ENCODE measurements at regions not wholly inside any gene's neighbourhood (a gene's known extent, or its start where the extent isn't known, plus 50 kb on each side); places are given as distances from the start of the nearest gene placed in this dataset.

DNA sequence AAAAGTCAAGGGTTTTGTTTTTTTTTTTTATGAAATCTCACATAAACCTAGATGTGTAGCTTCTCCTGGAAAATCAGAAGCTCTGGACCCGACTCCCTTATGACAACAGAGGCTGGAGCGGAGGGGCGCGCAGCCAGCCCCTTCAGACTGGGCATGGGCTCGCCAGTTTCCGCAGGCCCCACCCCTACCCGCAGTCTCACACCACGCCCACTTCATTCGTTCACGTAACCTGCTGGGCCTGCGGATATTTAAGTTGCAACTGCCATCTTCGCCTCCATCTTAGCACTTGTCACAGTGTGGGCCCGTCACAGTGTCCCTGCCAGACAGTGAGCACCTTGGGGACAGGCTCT lies 111.7 kb upstream of the PTPN1 start:
- no peak for DNase-seq (ENCODE audit: insufficient read length)
- no peak for FAIRE-seq
- TF ChIP-seq TAF1 (IDR thresholded peaks at IDR 0.05; ENCODE audit: borderline replicate concordance, low read depth, low read length) (no peak), POLR2A (IDR thresholded peaks at IDR 0.05; ENCODE audit: low read depth, low read length) (no peak), POLR2AphosphoS5 (IDR thresholded peaks at IDR 0.05; ENCODE audit: low read depth, low read length) (no peak)

DNA sequence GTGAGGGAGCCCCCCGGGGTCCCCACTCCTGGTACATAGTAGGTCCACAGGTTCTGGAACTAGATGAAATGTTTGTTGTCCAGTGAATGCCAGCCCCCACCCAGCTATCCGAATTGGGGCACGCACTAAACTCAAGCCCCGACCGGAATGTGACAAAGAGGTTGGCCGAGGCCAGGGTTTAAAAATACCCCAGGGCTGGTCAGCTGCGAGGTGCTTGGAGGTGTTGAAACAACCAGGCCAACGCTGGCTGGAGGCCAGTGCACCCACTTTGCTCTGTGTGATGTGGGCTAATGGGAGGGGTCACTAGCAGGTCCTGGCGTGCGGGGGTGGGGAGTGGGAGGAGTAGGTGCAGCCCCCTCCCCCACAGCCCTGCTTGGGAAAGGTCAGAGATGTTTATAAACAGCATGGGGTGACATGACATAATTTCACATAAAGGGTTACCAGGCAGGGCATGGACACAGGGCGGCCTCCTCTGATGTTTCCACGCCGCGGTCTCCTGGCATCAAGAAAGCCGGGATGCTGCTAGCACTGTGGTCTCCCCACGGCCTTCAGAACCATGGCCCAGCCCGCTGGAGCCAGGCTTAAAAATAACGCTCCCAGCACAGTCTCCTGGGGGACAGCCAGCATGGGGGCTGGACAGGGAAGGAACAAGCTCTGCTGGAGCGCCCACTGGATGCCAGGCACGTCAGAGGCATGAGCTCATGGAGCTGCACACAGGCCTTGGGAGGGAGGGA lies 111.2 kb upstream of the PTPN1 start:
- no peak for FAIRE-seq
- no peak for DNase-seq (ENCODE audit: insufficient read length)
- no peak for TF ChIP-seq POLR2A (IDR thresholded peaks at IDR 0.05; ENCODE audit: low read depth, low read length)
- TF ChIP-seq TAF1 (IDR thresholded peaks at IDR 0.05; ENCODE audit: borderline replicate concordance, low read depth, low read length): no peak
- no peak for TF ChIP-seq POLR2AphosphoS5 (IDR thresholded peaks at IDR 0.05; ENCODE audit: low read depth, low read length)

DNA sequence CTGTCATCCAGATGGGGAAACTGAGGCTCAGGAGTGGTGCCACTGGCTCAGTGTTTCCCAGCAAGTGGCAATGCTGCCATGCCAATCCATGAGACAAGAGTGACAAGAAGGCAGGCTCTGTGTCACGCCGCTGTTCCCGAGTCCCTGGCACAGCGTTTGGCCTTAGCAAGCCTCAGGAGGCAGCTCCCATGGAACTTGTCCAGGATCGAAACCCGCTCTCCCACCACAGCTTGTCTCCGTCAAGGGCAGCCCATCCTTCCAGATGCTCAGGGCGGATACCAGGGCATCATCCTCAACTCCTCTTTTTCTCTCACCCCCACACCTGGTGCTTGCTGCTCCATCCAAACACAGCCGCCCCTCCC lies 110.6 kb upstream of the PTPN1 start:
- no peak for TF ChIP-seq POLR2AphosphoS5 (IDR thresholded peaks at IDR 0.05; ENCODE audit: low read depth, low read length)
- TF ChIP-seq POLR2A (IDR thresholded peaks at IDR 0.05; ENCODE audit: low read depth, low read length): no peak
- no peak for TF ChIP-seq TAF1 (IDR thresholded peaks at IDR 0.05; ENCODE audit: borderline replicate concordance, low read depth, low read length)
- DNase-seq (ENCODE audit: insufficient read length) (no peak), FAIRE-seq (no peak)

DNA sequence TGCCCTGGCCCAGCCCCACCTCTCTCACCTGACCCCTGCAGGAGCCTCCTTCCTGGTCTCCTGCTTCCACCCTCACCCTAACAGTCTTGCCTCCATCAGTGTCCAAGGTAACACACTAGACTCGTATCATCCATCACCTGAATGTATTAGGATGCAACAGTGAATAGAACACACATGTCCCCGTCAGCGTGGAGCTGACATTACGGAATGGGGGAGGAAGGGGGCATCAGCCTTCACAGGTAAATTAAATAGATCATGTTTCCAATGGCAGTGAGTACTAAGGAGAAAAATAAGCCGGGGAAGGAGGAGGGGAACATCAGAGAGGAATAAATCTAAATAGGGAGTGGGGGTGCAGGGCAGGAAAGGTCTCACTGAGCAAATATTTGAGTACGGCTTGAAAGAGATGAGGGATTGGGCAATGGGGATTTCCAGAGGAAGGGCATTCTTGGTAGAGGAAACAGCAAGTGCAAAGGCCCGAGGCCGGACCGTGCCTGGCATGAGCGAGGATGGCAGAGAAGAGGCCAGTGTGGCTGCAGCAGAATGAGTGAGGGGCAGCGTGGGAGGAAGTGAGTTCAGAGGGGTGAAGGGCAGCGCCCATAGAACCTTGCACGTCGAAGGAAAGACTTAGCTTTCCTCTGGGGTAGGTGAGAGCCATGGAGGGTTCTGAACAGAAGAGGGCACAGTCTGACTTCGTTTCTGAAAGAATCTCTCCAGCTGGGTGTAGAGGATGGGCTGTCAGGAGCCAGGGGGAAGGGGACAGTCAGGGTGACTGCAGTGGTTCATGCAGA lies 110.1 kb upstream of the PTPN1 start:
- no peak for DNase-seq (ENCODE audit: insufficient read length)
- no peak for TF ChIP-seq POLR2AphosphoS5 (IDR thresholded peaks at IDR 0.05; ENCODE audit: low read depth, low read length)
- no peak for TF ChIP-seq TAF1 (IDR thresholded peaks at IDR 0.05; ENCODE audit: borderline replicate concordance, low read depth, low read length)
- no peak for TF ChIP-seq POLR2A (IDR thresholded peaks at IDR 0.05; ENCODE audit: low read depth, low read length)
- no peak for FAIRE-seq

DNA sequence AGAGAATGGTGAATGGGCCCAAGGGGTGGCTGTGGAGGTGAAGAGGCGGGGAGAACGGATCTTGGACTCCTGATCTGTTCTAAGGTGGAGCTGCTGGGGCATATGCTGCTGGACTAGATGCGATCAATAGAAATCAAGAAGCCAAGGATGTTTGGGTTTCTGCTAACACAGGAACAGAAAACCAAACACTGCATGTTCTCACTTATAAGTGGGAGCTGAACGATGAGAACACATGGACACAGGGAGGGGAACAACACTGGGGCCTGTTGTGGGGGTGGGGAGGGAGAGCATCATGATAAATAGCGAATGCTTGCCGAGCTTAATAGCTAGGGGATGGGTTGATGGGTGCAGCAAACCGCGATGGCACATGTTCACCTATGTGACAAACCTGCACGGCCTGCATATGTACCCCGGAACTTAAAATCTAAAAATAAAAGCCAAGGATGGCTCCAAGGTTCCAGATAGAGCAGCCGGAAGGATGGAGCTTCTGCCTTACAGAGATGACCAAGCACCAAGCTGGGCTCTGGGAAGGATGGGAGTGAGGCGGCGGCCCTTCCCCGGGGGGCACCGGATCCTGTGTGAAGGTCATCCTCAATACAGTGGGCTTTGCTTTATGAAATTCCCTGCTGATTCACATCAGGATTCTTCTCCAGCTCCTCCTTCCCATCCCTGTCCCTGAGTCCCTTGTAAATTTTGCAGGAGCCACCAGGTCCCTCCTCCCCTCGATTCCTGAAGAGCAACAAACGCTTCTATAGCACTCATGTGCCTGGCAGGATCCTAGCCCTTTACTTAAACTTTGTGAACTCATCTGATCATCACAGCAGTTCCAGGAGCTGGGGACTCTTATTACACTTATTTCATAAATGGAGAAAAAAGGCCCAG lies 109.2 kb upstream of the PTPN1 start:
- no peak for DNase-seq (ENCODE audit: insufficient read length)
- no peak for TF ChIP-seq TAF1 (IDR thresholded peaks at IDR 0.05; ENCODE audit: borderline replicate concordance, low read depth, low read length)
- TF ChIP-seq POLR2A (IDR thresholded peaks at IDR 0.05; ENCODE audit: low read depth, low read length): no peak
- no peak for TF ChIP-seq POLR2AphosphoS5 (IDR thresholded peaks at IDR 0.05; ENCODE audit: low read depth, low read length)
- no peak for FAIRE-seq

DNA sequence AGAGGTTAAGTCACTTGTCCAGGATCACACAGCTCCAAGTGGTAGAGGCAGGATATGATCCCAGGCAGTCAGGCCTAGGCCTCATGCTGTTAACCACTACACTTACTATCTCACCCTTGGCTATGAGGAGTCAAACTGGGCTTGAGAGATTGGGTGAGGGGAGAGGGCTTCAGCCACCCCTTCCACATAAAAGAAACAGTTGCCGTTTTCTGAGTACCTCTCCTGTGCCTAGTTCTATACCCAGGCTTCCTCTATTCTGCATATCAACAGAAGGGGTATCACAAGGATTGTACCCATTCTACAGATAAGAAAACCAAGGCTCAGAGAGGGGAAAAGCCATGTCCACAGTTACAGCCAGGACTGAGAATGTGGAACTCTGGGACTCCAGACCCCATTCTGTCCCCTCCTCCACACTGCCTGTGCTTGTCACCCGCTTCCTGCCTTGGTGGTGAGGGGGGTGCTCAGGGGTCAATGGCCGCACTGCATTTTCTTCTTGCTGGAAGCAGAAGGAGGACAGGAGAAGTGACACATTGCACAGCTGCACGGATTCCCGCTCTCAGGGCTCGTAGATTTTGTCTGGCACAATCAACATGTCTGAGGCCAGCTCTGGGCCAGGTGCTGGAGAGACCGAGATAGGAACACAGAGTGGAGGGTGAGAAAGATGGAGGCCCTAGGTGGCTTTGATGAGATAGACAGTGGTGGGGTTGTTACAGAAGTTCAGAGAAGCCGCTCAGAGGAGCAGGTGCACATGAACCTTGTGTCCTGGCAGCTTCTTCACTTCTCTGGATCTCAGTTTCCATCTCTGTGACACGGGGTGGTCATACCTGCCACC lies 108.4 kb upstream of the PTPN1 start:
- no peak for DNase-seq (ENCODE audit: insufficient read length)
- no peak for TF ChIP-seq TAF1 (IDR thresholded peaks at IDR 0.05; ENCODE audit: borderline replicate concordance, low read depth, low read length)
- no peak for TF ChIP-seq POLR2A (IDR thresholded peaks at IDR 0.05; ENCODE audit: low read depth, low read length)
- no peak for TF ChIP-seq POLR2AphosphoS5 (IDR thresholded peaks at IDR 0.05; ENCODE audit: low read depth, low read length)
- no peak for FAIRE-seq

DNA sequence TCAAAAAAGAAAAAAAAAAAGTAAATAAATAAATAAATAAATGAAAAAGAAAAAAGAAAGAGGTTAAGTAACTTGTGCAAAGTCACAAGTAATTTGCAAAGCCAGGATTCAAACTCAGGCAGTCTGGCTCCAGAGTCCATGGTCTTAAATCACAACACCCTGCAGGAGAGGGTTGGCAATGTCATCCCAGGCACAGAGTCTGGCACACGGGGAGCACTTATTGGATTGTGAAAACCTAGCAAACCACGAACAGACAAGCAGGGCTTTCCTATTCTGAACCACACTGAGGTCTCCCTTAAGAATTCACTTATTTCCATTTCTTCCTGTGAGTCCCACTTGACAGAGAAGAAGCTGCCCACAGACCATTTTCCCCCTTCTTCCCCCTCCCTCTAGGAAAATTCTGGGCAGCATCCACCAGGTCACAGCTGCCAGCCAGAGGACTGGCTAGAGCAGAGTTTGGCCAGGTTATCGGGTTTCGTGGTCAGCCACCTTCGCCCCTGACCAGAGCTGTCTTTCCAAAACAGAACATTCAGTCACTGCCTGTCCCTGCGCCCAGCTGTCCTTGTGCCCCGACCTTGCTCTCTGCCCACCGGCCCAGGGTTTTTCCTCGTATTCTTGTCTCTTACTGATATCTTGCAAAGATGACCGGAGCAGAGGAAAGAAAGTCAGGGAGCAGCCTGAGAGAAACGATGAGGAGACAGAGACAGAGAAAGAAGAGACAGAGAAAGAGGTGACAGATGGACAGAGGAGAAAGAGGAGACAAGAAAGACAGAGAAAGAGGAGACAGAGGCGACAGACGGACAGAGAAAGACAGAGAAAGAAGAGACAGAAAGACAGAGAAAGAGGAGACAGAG lies 106.4 kb upstream of the PTPN1 start:
- no peak for TF ChIP-seq POLR2AphosphoS5 (IDR thresholded peaks at IDR 0.05; ENCODE audit: low read depth, low read length)
- no peak for TF ChIP-seq POLR2A (IDR thresholded peaks at IDR 0.05; ENCODE audit: low read depth, low read length)
- TF ChIP-seq TAF1 (IDR thresholded peaks at IDR 0.05; ENCODE audit: borderline replicate concordance, low read depth, low read length): no peak
- no peak for DNase-seq (ENCODE audit: insufficient read length)
- no peak for FAIRE-seq

DNA sequence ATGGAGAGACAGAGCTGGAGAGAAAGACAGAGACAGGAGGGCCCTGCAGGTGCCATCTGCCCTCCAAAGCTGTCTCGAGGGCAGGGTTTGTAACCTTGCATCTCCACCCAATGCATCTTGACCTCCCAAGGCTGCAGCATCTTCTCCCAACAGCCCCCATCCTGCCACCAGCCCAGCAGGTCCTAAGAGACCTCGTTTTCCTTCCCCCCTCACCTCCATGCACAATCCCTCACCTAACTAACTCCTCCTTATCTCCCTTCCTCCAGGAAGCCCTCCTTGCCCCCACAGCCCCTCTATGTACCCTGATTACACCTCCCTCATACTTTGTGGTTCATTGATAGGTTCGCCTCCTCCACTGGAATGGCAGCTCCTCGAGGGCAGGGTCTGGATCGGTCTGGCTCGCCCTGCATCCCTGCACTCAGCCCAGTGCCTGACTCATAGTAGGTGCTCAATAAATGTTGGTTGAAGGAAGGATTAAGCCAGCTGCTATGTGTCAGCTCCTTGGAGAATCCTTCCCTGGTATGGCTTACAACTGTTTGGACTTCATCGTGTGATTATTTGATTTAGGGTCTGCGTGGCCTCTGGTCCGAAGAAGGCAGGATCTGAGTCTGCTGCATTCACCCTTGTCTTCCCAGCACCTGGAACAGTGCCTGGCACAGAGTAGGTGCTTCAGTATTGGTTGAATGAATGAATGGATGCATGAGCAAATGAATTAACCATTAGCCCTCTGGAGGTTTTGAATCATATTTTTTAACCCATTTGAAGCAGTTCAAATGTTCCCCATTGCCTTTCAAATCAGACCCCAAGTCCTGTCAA lies 105.6 kb upstream of the PTPN1 start:
- TF ChIP-seq POLR2A (IDR thresholded peaks at IDR 0.05; ENCODE audit: low read depth, low read length) (no peak), POLR2AphosphoS5 (IDR thresholded peaks at IDR 0.05; ENCODE audit: low read depth, low read length) (no peak), TAF1 (IDR thresholded peaks at IDR 0.05; ENCODE audit: borderline replicate concordance, low read depth, low read length) (no peak)
- FAIRE-seq (no peak), DNase-seq (ENCODE audit: insufficient read length) (no peak)

DNA sequence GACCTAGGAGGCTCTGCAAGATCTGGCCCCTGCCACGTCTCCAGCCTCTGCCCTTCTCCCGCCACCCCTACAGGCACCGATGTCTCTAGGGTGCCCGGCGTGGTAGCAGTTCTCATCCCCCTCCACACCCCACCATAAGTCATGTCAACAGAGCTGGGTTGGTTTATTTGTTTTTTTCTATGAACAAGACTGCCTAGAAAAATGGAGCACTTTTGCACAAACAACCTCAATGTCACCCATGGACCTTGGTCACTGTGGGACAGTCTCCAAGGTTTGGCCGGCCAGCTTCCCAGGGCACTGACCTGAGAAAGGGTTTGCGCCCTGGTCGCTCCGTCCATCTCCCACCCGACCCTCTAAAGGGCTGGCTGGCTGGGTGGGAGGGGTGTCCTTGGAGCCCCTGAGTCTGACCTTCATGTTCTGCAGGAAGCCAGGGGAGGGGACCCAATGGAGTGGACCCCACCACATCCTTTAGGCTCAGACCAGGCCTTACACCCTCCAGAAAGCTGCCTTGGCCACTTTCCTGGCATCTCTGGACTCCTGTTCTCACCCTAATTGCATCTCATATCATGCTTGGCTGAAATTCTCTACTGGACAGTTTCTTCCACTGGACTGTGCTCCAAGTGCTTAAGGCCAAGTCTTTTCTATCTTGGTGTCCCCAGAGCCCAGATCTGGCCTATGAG lies 104.8 kb upstream of the PTPN1 start:
- FAIRE-seq (no peak), DNase-seq (ENCODE audit: insufficient read length) (no peak)
- TF ChIP-seq POLR2A (IDR thresholded peaks at IDR 0.05; ENCODE audit: low read depth, low read length) (no peak), TAF1 (IDR thresholded peaks at IDR 0.05; ENCODE audit: borderline replicate concordance, low read depth, low read length) (no peak), POLR2AphosphoS5 (IDR thresholded peaks at IDR 0.05; ENCODE audit: low read depth, low read length) (no peak)

Measured in GM12892 (cell line).